ENCODE measurements at regions not wholly inside any gene's neighbourhood (a gene's known extent, or its start where the extent isn't known, plus 50 kb on each side); places are given as distances from the start of the nearest gene placed in this dataset.

DNA sequence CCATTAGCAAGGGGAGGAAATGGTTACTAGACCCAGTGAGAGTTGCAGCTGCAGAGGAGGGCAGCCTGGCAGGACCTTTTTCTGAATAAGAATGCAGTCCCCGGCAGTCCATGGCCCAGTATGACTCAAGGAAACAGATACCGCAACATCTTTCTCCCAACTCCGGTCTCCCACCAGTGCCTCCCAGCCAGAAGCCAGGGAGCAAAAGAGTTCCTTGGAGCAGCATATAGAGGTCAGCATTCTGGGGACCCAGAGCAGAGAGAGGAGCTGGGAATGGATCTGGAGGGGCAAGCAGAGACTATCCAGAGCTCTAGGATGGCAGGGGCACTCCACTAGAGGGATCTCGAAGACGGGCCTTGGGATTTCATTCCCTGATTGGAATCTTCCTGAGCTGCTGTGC, 339.2 kb upstream of the AADAT start:
- Mint-ChIP-seq H3K4me3 (no peak overlapping the region), H3K9me3 (peaks cover 11% of the 10 kb centered on the region), H3K4me1 (ENCODE audit: low read depth) (no peaks in the 10 kb centered on the region), H3K36me3 (ENCODE audit: low read depth) (no peaks in the 10 kb centered on the region), H3K27me3 (ENCODE audit: low read depth) (no peaks in the 10 kb centered on the region), H3K27ac (no peak overlapping the region)
- no peak for DNase-seq (ENCODE audit: low spot score)

DNA sequence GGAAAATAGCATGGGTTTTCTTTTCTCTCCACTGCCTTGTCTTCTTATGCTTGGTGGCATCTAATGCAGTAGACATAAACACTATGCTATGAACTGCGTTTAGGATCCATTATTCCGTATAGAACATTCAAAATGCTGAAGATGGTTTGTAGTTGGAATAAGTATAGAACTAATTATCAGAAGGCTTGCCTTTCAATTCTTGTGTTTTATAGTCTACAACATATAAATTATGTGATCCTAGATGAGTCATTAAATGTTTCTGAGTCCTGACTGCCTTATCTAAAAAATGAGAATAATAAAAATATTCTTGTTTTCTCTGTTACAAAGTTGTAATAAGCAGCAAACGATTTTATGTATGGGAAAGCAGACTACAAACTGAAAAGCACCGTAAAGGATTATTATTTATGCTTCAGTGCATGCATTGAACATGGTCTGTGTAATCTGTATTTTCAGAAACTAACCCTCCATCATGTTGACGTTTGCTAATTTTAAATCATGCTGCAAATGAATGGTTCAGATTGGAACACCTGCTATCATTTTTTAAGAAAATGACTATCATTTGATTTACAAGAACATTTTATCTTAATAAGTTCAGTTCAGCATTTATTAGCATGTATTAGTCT, 335.9 kb upstream of the AADAT start:
- peaks cover 5% of the 10 kb centered on the region for H3K9me3 Mint-ChIP-seq
- H3K4me1 Mint-ChIP-seq (ENCODE audit: low read depth) = no peaks in the 10 kb centered on the region
- H3K27me3 Mint-ChIP-seq (ENCODE audit: low read depth) = no peaks in the 10 kb centered on the region
- H3K4me3 Mint-ChIP-seq = no peak overlapping the region
- DNase-seq (ENCODE audit: low spot score) = no peak
- no peak overlapping the region for H3K27ac Mint-ChIP-seq
- H3K36me3 Mint-ChIP-seq (ENCODE audit: low read depth) = no peaks in the 10 kb centered on the region

DNA sequence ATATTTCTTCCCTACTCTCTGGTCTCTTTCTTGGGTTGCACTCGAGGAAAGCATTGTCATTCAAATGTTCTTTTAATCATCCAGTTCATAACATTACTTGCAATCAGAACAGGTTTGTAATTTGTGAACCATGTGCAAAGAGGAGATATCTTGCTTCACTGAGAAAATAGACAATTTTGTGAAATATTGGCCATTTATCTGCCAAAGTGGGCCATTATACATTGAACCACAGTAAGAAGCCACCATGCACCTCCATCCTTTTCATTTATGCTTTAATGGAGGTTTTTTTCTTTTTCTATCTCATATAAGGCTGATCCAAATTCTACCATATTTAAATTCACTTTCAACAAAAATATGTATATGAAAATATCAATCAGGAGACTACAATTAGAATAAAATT, 335.3 kb upstream of the AADAT start:
- no peaks in the 10 kb centered on the region for H3K27me3 Mint-ChIP-seq (ENCODE audit: low read depth)
- no peak overlapping the region for H3K4me3 Mint-ChIP-seq
- no peak for DNase-seq (ENCODE audit: low spot score)
- no peaks in the 10 kb centered on the region for H3K4me1 Mint-ChIP-seq (ENCODE audit: low read depth)
- H3K36me3 Mint-ChIP-seq (ENCODE audit: low read depth) = no peaks in the 10 kb centered on the region
- peaks cover 5% of the 10 kb centered on the region for H3K9me3 Mint-ChIP-seq
- no peak overlapping the region for H3K27ac Mint-ChIP-seq

DNA sequence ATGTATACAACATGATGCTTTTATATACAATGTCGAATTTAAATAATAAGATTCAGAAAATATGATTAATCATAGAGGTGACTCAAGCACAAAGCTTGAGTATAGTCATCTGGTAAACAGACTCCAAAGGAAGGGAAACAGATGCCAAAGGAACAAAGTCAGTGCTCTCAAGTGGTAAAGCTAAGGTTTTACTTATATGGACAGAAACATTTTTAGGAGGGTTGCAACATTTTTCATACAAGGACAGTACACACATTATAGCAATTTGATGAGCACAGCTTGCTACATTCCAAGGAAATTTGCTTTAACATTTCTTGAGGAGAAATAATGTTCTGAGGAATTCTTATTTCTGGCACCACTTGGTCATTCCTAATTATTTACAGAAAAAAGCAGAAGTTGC, 333.4 kb upstream of the AADAT start:
- no peak for DNase-seq (ENCODE audit: low spot score)
- Mint-ChIP-seq H3K4me1 (ENCODE audit: low read depth) (no peaks in the 10 kb centered on the region), H3K36me3 (ENCODE audit: low read depth) (no peaks in the 10 kb centered on the region), H3K9me3 (peaks cover 5% of the 10 kb centered on the region), H3K27ac (no peak overlapping the region), H3K27me3 (ENCODE audit: low read depth) (no peaks in the 10 kb centered on the region), H3K4me3 (no peak overlapping the region)

DNA sequence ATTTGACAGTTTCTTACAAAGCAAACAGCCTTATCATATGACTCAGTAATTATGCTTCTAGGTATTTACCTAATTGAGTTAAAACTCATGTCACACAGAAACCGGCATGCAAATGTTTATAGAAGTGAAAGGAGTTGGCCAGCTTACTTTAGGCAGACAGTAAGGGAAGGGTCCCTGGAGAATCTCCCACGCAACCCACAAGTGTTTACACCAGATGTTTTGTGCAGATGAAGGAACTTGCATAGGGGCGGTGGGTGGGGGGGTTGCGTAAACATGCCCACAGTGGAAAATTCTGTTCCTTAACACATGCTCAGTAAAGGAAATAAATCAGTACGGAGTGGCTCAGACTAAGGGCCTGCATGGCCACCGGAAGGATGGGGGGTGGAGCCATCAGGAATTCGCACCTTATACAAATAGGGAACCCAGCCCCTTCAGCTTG, 330.5 kb upstream of the AADAT start:
- H3K4me1 Mint-ChIP-seq (ENCODE audit: low read depth) = no peaks in the 10 kb centered on the region
- H3K9me3 Mint-ChIP-seq = peaks cover 5% of the 10 kb centered on the region
- H3K36me3 Mint-ChIP-seq (ENCODE audit: low read depth) = no peaks in the 10 kb centered on the region
- no peaks in the 10 kb centered on the region for H3K27me3 Mint-ChIP-seq (ENCODE audit: low read depth)
- H3K4me3 Mint-ChIP-seq = no peak overlapping the region
- DNase-seq (ENCODE audit: low spot score) = no peak
- H3K27ac Mint-ChIP-seq = no peak overlapping the region

DNA sequence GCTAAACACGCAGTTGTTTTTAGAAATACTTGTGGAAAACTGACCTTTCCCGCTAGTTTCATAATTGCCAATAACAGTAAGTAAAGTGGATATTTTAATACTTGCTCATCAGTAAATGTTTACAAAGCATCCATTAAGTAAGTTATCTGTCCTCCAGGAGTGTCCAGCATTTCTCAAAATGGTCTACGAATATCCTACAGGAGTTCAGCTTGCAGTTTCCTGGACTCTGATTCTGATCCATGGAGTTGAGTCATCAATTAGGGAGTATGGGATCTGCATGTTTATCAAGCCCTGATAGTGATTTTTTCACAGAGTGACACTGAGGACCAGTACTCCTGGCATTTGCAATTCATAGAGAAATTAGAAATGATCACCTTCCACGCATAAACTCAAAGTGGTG, 325.2 kb upstream of the AADAT start:
- DNase-seq (ENCODE audit: low spot score) = no peak
- H3K9me3 Mint-ChIP-seq = peaks cover 4% of the 10 kb centered on the region
- no peak overlapping the region for H3K27ac Mint-ChIP-seq
- no peaks in the 10 kb centered on the region for H3K4me1 Mint-ChIP-seq (ENCODE audit: low read depth)
- no peaks in the 10 kb centered on the region for H3K27me3 Mint-ChIP-seq (ENCODE audit: low read depth)
- H3K4me3 Mint-ChIP-seq = no peak overlapping the region
- no peaks in the 10 kb centered on the region for H3K36me3 Mint-ChIP-seq (ENCODE audit: low read depth)

DNA sequence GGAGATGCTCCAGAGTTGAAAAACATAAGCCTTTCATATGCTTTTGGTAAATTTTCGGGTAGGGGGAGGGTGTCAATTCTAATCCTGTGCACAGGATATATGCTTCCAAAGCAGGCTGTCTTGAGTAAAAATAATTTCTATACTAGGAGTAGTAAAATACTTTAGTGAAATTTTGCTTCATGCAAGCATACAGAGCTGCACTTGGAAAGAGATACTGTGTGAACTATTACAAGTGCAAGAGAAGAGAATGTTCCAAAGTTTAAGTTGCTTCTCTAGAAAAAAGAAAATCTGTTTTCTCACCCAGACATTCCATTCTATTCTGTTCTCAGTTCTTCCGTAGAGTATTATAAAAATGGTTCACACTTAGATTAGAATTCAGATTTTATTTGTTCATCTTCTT, 324.6 kb upstream of the AADAT start:
- no peak for DNase-seq (ENCODE audit: low spot score)
- Mint-ChIP-seq H3K4me3 (no peak overlapping the region), H3K27ac (no peak overlapping the region), H3K36me3 (ENCODE audit: low read depth) (no peaks in the 10 kb centered on the region), H3K4me1 (ENCODE audit: low read depth) (no peaks in the 10 kb centered on the region), H3K27me3 (ENCODE audit: low read depth) (no peaks in the 10 kb centered on the region), H3K9me3 (peaks cover 4% of the 10 kb centered on the region)

DNA sequence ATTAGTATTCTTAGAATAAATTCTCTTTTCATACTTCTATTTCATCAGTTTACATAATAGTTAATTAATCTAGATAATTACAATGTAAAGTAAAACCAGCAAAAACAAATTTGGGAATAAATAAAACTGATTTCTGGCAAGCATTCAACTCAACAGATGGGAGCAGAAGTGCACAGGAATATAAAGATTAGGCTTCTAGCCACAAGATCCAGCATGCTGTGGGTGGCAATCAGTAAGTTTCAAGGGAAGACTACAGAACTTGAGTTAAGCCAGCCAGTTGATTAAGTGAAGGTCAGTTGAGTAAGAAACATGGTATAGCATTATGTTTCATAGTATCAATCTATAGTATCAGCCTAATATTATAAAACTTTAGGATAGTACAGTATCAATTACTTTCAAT, 324.2 kb upstream of the AADAT start:
- H3K27ac Mint-ChIP-seq = no peak overlapping the region
- peaks cover 4% of the 10 kb centered on the region for H3K9me3 Mint-ChIP-seq
- H3K4me1 Mint-ChIP-seq (ENCODE audit: low read depth) = no peaks in the 10 kb centered on the region
- DNase-seq (ENCODE audit: low spot score) = no peak
- no peak overlapping the region for H3K4me3 Mint-ChIP-seq
- H3K27me3 Mint-ChIP-seq (ENCODE audit: low read depth) = no peaks in the 10 kb centered on the region
- no peaks in the 10 kb centered on the region for H3K36me3 Mint-ChIP-seq (ENCODE audit: low read depth)

DNA sequence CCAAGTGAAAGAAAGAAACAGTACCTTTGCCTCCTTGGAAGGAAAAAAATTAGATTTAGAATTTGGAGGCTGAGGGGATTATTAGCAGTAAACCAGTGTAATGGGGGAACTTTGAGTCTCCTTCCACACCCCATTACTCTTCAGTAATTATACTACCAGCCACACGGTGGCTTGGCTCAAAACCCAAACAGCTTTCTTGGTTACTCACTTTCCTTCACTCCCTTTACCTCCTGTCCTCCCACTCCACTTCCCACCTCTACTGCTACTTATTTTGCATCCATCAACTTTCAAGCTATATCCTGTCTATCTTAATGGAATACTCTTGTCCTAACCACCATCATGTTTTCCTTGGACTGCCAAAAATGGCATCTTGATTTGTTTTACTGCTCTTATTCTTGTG, 310.6 kb upstream of the AADAT start:
- H3K4me1 Mint-ChIP-seq (ENCODE audit: low read depth) = no peaks in the 10 kb centered on the region
- no peak overlapping the region for H3K27ac Mint-ChIP-seq
- no peaks in the 10 kb centered on the region for H3K36me3 Mint-ChIP-seq (ENCODE audit: low read depth)
- peaks cover 7% of the 10 kb centered on the region for H3K9me3 Mint-ChIP-seq
- no peaks in the 10 kb centered on the region for H3K27me3 Mint-ChIP-seq (ENCODE audit: low read depth)
- no peak for DNase-seq (ENCODE audit: low spot score)
- no peak overlapping the region for H3K4me3 Mint-ChIP-seq

DNA sequence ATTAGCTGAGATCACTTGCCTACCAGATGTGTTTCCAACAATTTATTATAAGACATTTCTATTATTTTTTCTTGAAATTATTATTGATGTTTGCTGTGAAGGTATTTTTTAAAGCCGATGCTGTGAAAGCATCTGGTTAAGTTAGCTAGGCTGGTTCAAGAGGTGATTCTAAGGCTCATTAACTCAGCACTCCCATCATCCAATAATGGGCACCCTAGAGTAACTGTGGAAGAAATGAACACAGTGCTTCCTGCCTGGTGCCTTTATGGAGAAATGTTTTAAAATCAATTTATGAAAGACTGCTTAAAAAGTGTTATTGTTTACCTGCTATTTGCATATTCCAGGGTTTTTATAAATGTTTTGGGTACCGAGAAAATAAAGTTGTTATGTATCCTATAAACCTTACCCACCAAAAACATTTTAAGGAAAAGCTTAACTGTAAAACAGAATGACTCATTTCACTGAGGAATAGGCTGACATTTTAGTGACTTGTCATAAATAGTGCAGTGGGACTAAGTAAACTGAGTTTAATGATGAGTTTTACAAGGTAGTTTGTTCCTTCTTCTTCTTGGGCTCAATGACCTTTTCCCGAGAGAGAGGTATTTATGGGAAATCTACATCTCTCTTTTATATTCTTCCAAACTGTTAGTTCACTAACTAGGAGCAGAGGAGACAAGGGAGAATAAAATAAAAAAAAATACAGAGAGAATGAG, 310.0 kb upstream of the AADAT start:
- Mint-ChIP-seq H3K4me1 (ENCODE audit: low read depth) (no peaks in the 10 kb centered on the region), H3K4me3 (no peak overlapping the region), H3K9me3 (peaks cover 7% of the 10 kb centered on the region), H3K36me3 (ENCODE audit: low read depth) (no peaks in the 10 kb centered on the region), H3K27ac (no peak overlapping the region), H3K27me3 (ENCODE audit: low read depth) (no peaks in the 10 kb centered on the region)
- DNase-seq (ENCODE audit: low spot score) = no peak

DNA sequence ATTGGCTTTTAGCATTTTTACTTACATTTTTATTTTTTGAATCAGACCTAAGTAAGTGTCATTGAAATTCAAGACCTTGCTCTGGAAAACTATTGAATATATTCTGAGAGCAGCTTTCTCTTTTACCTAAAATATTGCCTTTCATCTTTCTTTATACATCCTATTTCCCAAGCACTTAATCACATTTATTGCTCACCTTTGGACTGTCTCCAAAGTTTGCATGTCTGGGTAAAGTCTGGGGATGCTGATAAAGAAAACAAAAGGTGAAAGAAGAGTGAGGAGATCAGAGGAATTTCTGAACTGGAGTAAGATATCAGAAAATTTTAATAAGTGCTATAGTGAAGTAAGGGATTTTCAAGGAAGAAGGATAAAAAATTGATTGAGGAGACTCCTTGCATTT, 308.5 kb upstream of the AADAT start:
- Mint-ChIP-seq H3K9me3 (peaks cover 7% of the 10 kb centered on the region), H3K27ac (no peak overlapping the region), H3K4me3 (no peak overlapping the region), H3K36me3 (ENCODE audit: low read depth) (no peaks in the 10 kb centered on the region), H3K4me1 (ENCODE audit: low read depth) (no peaks in the 10 kb centered on the region), H3K27me3 (ENCODE audit: low read depth) (no peaks in the 10 kb centered on the region)
- no peak for DNase-seq (ENCODE audit: low spot score)

DNA sequence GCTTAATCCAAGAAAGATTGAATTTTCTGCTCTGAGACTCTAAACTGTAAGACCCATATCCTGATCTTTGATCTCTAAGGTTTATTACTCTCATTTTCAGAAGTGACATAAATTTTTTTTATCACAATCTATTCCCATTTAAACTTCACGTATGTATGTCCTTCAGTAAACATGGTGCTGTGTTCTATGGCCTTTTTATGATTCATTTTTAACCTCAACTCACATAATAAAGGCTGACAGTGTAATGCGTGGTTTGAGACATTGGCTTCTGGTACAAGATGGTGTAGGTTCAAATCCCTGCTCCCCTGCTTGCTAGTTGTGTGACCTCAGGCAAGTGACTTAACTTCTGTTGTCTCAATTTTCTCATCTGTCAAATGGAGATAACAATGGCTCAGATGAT, 306.0 kb upstream of the AADAT start:
- Mint-ChIP-seq H3K4me1 (ENCODE audit: low read depth) (no peaks in the 10 kb centered on the region), H3K36me3 (ENCODE audit: low read depth) (no peaks in the 10 kb centered on the region), H3K9me3 (no peaks in the 10 kb centered on the region), H3K27me3 (ENCODE audit: low read depth) (no peaks in the 10 kb centered on the region), H3K4me3 (no peak overlapping the region), H3K27ac (no peak overlapping the region)
- no peak for DNase-seq (ENCODE audit: low spot score)

DNA sequence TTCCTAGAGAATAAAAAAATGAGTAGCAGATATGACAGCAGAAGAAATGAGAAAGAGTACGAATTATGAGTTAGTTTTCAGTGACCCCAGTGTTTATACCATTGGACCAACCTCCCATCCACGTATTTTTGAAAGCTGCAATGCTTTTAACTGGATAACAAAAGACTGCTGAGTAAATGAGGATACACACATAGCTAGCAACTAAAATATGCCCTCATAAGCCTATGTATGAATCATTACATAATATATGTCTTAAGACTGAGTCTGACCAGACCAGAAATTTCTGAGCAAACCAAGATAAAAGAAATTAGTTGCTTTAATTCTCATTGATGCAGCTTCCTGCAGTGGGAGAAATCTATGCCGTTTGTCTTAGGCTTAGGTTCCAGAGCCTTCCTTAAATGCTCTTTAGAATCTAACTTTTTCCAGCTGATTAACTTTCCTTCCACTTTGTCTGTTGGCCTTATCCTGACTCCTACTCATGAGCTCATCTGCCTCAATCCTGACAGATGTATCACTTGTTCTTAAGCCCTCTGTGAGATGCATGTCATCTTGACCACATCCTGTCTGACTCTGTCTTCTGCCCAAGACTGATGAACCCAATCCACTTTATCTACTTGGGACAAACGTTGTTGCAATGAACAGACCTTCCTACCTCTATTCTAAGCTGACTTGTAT, 301.4 kb upstream of the AADAT start:
- no peak overlapping the region for H3K27ac Mint-ChIP-seq
- H3K27me3 Mint-ChIP-seq (ENCODE audit: low read depth) = no peaks in the 10 kb centered on the region
- H3K4me1 Mint-ChIP-seq (ENCODE audit: low read depth) = no peaks in the 10 kb centered on the region
- DNase-seq (ENCODE audit: low spot score) = no peak
- no peaks in the 10 kb centered on the region for H3K36me3 Mint-ChIP-seq (ENCODE audit: low read depth)
- no peak overlapping the region for H3K4me3 Mint-ChIP-seq
- no peaks in the 10 kb centered on the region for H3K9me3 Mint-ChIP-seq

DNA sequence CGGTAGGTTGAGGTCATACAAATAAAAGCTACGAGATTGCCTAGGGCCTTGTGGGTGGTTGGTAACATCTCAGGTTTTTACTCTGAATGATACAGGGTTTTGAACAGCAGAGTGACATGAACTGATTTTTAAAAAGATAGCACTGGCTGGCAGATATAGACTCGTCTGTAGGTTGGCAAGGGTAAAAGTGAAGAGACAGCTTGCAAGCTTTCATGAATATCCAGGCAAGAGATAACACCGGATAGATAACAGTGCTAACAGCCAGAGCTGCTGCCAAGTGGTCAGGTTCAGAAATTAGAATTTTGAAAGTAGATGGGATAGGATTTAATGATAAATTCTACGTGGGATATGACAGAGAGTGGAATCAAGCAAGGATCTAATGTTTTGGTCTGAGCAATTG, 299.7 kb upstream of the AADAT start:
- no peak for DNase-seq (ENCODE audit: low spot score)
- H3K4me1 Mint-ChIP-seq (ENCODE audit: low read depth) = no peaks in the 10 kb centered on the region
- H3K4me3 Mint-ChIP-seq = no peak overlapping the region
- H3K36me3 Mint-ChIP-seq (ENCODE audit: low read depth) = no peaks in the 10 kb centered on the region
- no peak overlapping the region for H3K27ac Mint-ChIP-seq
- H3K9me3 Mint-ChIP-seq = no peaks in the 10 kb centered on the region
- H3K27me3 Mint-ChIP-seq (ENCODE audit: low read depth) = no peaks in the 10 kb centered on the region
